GM12874 (cell line): ENCODE measurements at regions not wholly inside any gene's neighbourhood (a gene's known extent, or its start where the extent isn't known, plus 50 kb on each side); places are given as distances from the start of the nearest gene placed in this dataset.

ENCODE experiments used
- CTCF ChIP-seq: IDR thresholded peaks from 2 replicates; pipeline ENCODE4 v1.5.1; 2011; ENCODE audit warnings: low read depth, mild to moderate bottlenecking, control low read depth, low read length, moderate library complexity; ENCODE audit not compliant: insufficient read depth

GRCh38 chr1:214927796-214928195 lies 154.7 kb upstream of the KCNK2 start:
- TF ChIP-seq CTCF, result no peak

GRCh38 chr1:214928574-214928973 lies 154.0 kb upstream of the KCNK2 start:
- TF ChIP-seq CTCF, result no peak

- TF ChIP-seq CTCF, result no peak
These were observed 149.2 kb upstream of the KCNK2 start for GRCh38 chr1:214933375-214933774.

GRCh38 chr1:214934045-214934444 lies 148.5 kb upstream of the KCNK2 start:
- TF ChIP-seq CTCF, result no peak

GRCh38 chr1:214935258-214935657 lies 147.3 kb upstream of the KCNK2 start:
- TF ChIP-seq CTCF, result no peak

- TF ChIP-seq CTCF, result no peak
These were observed 143.4 kb upstream of the KCNK2 start for GRCh38 chr1:214939180-214939579.

GRCh38 chr1:214941061-214941460 lies 141.5 kb upstream of the KCNK2 start:
- TF ChIP-seq CTCF, result no peak

- no peak for TF ChIP-seq CTCF
These were observed 139.5 kb upstream of the KCNK2 start for GRCh38 chr1:214943054-214943453.
